Stimulated activated CD8-positive, alpha-beta memory T cell treated with anti-CD3 and anti-CD28 coated beads, Interleukin-12 subunit alpha, Interleukin-12 subunit beta, amount 100 ng/mL, for 24 hours (primary cell): ENCODE measurements at regions not wholly inside any gene's neighbourhood (a gene's known extent, or its start where the extent isn't known, plus 50 kb on each side); places are given as distances from the start of the nearest gene placed in this dataset.

ENCODE experiments used
- DNase-seq: peaks from one replicate; pipeline ENCODE4 v3.0.0-alpha.2; 2020; ENCODE audit errors: extremely low read depth

GRCh38 chr11:110023711-110024110 lies 69.5 kb upstream of the ZC3H12C start:
- no peak for DNase-seq

- DNase-seq = no peak
These were observed 66.2 kb upstream of the ZC3H12C start for GRCh38 chr11:110026858-110027626.

GRCh38 chr11:110027627-110028371 lies 65.4 kb upstream of the ZC3H12C start:
- DNase-seq = no peak

GRCh38 chr11:110028921-110029320 lies 64.3 kb upstream of the ZC3H12C start:
- DNase-seq = no peak

- no peak for DNase-seq
These were observed 63.5 kb upstream of the ZC3H12C start for GRCh38 chr11:110029714-110030113.

GRCh38 chr11:110031171-110031570 lies 62.0 kb upstream of the ZC3H12C start:
- DNase-seq = no peak

GRCh38 chr11:110032259-110032658 lies 60.9 kb upstream of the ZC3H12C start:
- no peak for DNase-seq

- no peak for DNase-seq
These were observed 60.1 kb upstream of the ZC3H12C start for GRCh38 chr11:110032957-110033570.

GRCh38 chr11:110034806-110035205 lies 58.4 kb upstream of the ZC3H12C start:
- DNase-seq = no peak

GRCh38 chr11:110035357-110035756 lies 57.8 kb upstream of the ZC3H12C start:
- DNase-seq = no peak

GRCh38 chr11:110038201-110038600 lies 55.0 kb upstream of the ZC3H12C start:
- no peak for DNase-seq
